ENCODE measurements at regions not wholly inside any gene's neighbourhood (a gene's known extent, or its start where the extent isn't known, plus 50 kb on each side); places are given as distances from the start of the nearest gene placed in this dataset.
"Not testable (repeated sequence)": the region's sequence is repeated elsewhere in the genome, so short reads cannot be mapped to it uniquely, and the experiment has no call there.

DNA sequence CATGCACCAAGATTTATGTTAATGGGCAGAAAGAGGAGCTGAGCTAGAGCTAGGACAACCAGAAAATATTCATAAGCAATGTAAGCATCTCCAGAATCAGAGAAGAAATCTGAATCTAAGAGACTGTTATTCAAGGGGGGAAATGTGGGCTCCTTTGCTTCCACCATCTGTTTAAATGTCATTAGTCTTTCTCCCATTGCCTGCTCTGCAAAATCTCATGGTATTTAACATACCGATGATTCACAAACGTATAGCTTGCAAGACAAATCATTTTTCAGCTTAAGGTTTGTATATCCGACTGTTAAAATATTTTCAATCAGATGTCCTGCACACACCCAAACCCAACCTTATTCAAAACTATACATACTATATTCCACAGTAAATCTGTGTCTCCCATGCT is 133.4 kb upstream of the TACR3 start:
- Histone ChIP-seq H3K27ac (no peak overlapping the region), H3K36me3 (no peaks in the 10 kb centered on the region), H3K9me3 (no peaks in the 10 kb centered on the region), H3K4me3 (no peak overlapping the region), H3K4me1 (no peaks in the 10 kb centered on the region), H3K27me3 (no peaks in the 10 kb centered on the region)
- TF ChIP-seq POLR2A (IDR thresholded peaks at IDR 0.05), result no peak
- TF ChIP-seq, protein P1, sequence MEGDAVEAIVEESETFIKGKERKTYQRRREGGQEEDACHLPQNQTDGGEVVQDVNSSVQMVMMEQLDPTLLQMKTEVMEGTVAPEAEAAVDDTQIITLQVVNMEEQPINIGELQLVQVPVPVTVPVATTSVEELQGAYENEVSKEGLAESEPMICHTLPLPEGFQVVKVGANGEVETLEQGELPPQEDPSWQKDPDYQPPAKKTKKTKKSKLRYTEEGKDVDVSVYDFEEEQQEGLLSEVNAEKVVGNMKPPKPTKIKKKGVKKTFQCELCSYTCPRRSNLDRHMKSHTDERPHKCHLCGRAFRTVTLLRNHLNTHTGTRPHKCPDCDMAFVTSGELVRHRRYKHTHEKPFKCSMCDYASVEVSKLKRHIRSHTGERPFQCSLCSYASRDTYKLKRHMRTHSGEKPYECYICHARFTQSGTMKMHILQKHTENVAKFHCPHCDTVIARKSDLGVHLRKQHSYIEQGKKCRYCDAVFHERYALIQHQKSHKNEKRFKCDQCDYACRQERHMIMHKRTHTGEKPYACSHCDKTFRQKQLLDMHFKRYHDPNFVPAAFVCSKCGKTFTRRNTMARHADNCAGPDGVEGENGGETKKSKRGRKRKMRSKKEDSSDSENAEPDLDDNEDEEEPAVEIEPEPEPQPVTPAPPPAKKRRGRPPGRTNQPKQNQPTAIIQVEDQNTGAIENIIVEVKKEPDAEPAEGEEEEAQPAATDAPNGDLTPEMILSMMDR (IDR thresholded peaks at IDR 0.05), result no peak
- no peak for DNase-seq

DNA sequence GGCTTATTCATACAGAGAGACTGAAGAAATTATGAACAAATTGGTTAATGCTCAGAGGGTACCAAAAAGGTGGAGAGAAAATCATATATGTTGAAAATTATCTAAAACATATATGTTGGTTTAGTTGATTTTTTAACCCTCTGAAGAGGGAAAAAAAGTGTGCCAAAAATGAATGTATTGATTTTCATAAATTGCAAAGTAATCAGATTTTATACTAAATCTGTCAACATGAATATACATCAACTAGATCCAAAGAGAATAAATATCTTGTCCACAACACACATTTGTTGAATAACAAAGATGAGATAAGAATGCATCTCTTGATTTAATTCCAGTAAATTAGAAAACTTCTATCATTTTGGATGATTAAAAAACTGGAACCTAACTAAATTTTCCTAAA is 125.3 kb upstream of the TACR3 start:
- Histone ChIP-seq H3K27ac (no peak overlapping the region), H3K4me1 (no peaks in the 10 kb centered on the region), H3K9me3 (no peaks in the 10 kb centered on the region), H3K4me3 (no peak overlapping the region), H3K36me3 (no peaks in the 10 kb centered on the region), H3K27me3 (no peaks in the 10 kb centered on the region)
- TF ChIP-seq POLR2A (IDR thresholded peaks at IDR 0.05), result no peak
- TF ChIP-seq, protein P1 (IDR thresholded peaks at IDR 0.05), result no peak
- no peak for DNase-seq

DNA sequence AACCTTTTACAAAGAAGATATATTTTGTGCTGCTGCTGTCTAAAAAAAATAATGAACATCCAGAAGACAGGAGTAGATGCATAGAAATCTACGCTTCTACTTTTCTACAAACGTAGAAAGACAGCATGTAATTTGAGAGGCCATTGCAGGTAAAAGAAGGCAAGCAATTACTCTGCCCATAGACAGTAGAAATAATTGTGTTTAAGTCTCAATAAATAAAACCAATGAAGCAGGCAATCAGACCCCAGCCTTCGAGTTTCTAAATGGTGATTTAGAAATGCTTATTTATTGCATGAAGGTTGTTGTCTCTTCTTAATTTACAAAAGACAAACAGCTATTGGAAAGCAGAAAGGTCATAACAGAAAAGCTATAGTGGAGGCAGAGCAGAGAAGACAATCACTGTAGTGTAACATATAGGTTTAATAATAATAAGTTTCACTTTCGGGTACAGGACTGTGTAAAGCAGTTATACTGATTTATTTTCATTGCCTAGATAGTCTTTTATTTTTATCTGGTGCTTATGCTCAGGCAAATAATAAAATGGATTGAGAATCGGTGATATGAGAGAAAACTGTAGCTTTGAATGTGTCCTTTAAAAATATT is 123.0 kb upstream of the TACR3 start:
- H3K27me3 ChIP-seq, result no peaks in the 10 kb centered on the region
- TF ChIP-seq POLR2A (IDR thresholded peaks at IDR 0.05), result no peak
- TF ChIP-seq, protein P1 (IDR thresholded peaks at IDR 0.05), result no peak
- no peak for DNase-seq

DNA sequence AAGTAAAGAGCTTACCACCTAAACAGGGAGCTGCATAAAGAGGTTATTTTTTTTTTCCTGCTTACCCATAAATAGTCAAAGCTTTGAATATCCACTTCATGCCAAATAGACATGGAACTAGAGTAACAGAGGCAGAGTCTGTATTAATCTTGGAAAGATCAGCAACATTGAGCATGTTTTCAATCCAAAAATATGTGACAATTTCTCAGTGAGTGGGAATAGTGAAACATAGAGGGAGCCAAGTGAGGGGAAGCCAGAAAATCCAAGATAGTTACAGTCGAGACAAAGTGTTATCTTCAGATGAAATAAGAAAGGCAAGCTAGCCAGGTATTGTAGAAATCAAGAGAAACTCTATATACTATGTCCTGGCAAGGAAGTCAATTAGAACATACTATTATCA is 122.3 kb upstream of the TACR3 start:
- Histone ChIP-seq H3K9me3 (no peaks in the 10 kb centered on the region), H3K36me3 (no peaks in the 10 kb centered on the region), H3K27ac (no peak overlapping the region), H3K27me3 (no peaks in the 10 kb centered on the region), H3K4me1 (no peaks in the 10 kb centered on the region), H3K4me3 (no peak overlapping the region)
- TF ChIP-seq, protein P1 (IDR thresholded peaks at IDR 0.05), result no peak
- TF ChIP-seq POLR2A (IDR thresholded peaks at IDR 0.05), result no peak
- DNase-seq, result no peak

More for the DNA sequence above, 123.0 kb upstream of the TACR3 start:
- no peaks in the 10 kb centered on the region for H3K36me3 ChIP-seq
- H3K4me1 ChIP-seq, result no peaks in the 10 kb centered on the region
- H3K27ac ChIP-seq, result no peak overlapping the region
- no peak overlapping the region for H3K4me3 ChIP-seq
- H3K9me3 ChIP-seq, result no peaks in the 10 kb centered on the region

DNA sequence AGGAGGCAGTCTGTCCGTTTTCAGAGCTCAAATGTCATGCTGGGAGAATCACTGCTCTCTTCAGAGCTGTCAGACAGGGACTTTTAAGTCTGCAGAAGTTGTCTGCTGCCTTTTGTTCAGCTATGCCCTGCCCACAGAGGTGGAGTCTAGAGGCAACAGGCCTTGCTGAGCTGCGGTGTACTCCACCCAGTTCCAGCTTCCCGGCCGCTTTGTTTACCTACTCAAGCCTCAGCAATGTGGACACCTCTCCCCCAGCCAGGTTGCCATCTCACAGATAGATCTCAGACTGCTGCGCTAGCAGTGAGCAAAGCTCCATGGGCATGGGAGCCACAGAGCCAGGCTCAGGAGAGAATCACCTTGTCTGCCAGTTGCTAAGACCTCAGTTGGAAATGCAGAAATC is 90.5 kb upstream of the TACR3 start:
- H3K36me3 ChIP-seq, H3K4me3 ChIP-seq, DNase-seq, H3K9me3 ChIP-seq, H3K4me1 ChIP-seq, H3K27me3 ChIP-seq, H3K27ac ChIP-seq: not testable (repeated sequence)

DNA sequence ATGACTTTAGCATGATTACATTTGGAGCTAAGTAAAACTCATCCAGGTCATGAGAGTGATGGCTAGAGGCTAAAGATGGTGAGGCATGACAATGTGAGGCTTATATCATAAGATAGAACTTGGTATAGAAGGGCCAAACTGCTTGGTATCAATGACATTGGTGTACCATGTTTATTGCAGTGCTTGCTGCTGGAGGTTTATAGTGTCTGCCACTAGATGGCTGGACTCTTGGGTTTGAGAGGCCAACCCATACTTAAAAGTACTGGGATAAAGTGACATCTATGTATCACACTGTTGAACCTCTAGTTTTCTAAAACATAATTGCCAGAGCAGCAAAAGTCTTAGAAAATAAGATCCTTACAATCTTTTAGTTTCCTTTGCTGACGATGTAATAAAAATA is 83.0 kb upstream of the TACR3 start:
- no peaks in the 10 kb centered on the region for H3K36me3 ChIP-seq
- no peaks in the 10 kb centered on the region for H3K27me3 ChIP-seq
- no peak for TF ChIP-seq POLR2A (IDR thresholded peaks at IDR 0.05)
- TF ChIP-seq, protein P1 (IDR thresholded peaks at IDR 0.05), result no peak
- no peak for DNase-seq
- H3K4me1 ChIP-seq, result no peaks in the 10 kb centered on the region
- H3K4me3 ChIP-seq, result no peak overlapping the region
- H3K27ac ChIP-seq, result no peak overlapping the region
- no peaks in the 10 kb centered on the region for H3K9me3 ChIP-seq

Measured in Peyer's patch (tissue), 4 donors.